Hepatocyte (in vitro differentiated cells): ENCODE measurements at regions not wholly inside any gene's neighbourhood (a gene's known extent, or its start where the extent isn't known, plus 50 kb on each side); places are given as distances from the start of the nearest gene placed in this dataset.

ENCODE experiments used
- DNase-seq: peaks from one replicate; pipeline ENCODE4 v3.0.0-alpha.2; 2016; ENCODE audit warnings: low spot score
- H2AFZ ChIP-seq: fragments of 200-600 bp; sonication (generic); 2 replicates; pipeline ENCODE4 v1.6.0; 2016; ENCODE audit warnings: antibody characterized with exemption, mild to moderate bottlenecking
- H3K27ac ChIP-seq: fragments of 200-600 bp; sonication (generic); 2 replicates; pipeline ENCODE4 v1.5.1; 2016; ENCODE audit warnings: mild to moderate bottlenecking
- H3K27me3 ChIP-seq: fragments of 200-600 bp; sonication (generic); 2 replicates; pipeline ENCODE4 v1.6.1; 2016
- H3K36me3 ChIP-seq: fragments of 200-600 bp; sonication (generic); replicated peaks from 2 replicates; pipeline ENCODE4 v1.5.1; 2016; ENCODE audit warnings: low read depth; ENCODE audit not compliant: insufficient read depth
- H3K4me1 ChIP-seq: fragments of 200-600 bp; sonication (generic); 2 replicates; pipeline ENCODE4 v1.5.1; 2016; ENCODE audit warnings: mild to moderate bottlenecking, moderate library complexity; ENCODE audit not compliant: insufficient read depth
- H3K4me2 ChIP-seq: fragments of 200-600 bp; sonication (generic); 2 replicates; pipeline ENCODE4 v1.6.0; 2016
- H3K4me3 ChIP-seq: fragments of 200-600 bp; sonication (generic); 2 replicates; pipeline ENCODE4 v1.5.1; 2016; ENCODE audit warnings: mild to moderate bottlenecking
- H3K79me2 ChIP-seq: fragments of 200-600 bp; sonication (generic); 2 replicates; pipeline ENCODE4 v1.6.0; 2017; ENCODE audit warnings: mild to moderate bottlenecking
- H3K9me2 ChIP-seq: fragments of 200-600 bp; sonication (generic); replicated peaks from 2 replicates; pipeline ENCODE4 v1.6.0; 2017; ENCODE audit warnings: mild to moderate bottlenecking; ENCODE audit not compliant: insufficient read depth
- H3K9me3 ChIP-seq: fragments of 200-600 bp; sonication (generic); 2 replicates; pipeline ENCODE4 v1.5.1; 2016; ENCODE audit warnings: low read depth, mild to moderate bottlenecking
- H4K20me1 ChIP-seq: fragments of 200-600 bp; sonication (generic); 2 replicates; pipeline ENCODE4 v1.6.0; 2016; ENCODE audit warnings: mild to moderate bottlenecking; ENCODE audit not compliant: insufficient read depth, poor library complexity, severe bottlenecking
- CTCF ChIP-seq: fragments of 200-600 bp; sonication (generic); IDR thresholded peaks from 2 replicates; pipeline ENCODE4 v1.5.1; 2016; ENCODE audit warnings: antibody characterized with exemption, mild to moderate bottlenecking; ENCODE audit not compliant: poor library complexity
- EZH2 ChIP-seq: fragments of 200-600 bp; sonication (generic); IDR thresholded peaks from 2 replicates; pipeline ENCODE4 v1.6.1; 2016; ENCODE audit warnings: antibody characterized with exemption, mild to moderate bottlenecking, borderline replicate concordance
- EZH2phosphoT487 ChIP-seq: fragments of 200-600 bp; sonication (generic); IDR thresholded peaks from one replicate; pipeline ENCODE4 v1.6.1; 2018; ENCODE audit warnings: antibody characterized with exemption, mild to moderate bottlenecking, low read depth, moderate library complexity; ENCODE audit not compliant: unreplicated experiment, severe bottlenecking
- WGBS: methylation state at CpG from one replicate; pipeline ENCODE4 v1.1.6; 2016; ENCODE audit warnings: low lambda C conversion rate; ENCODE audit errors: missing lambda C conversion rate; 5-methylcytosine and 5-hydroxymethylcytosine counted together

GRCh38 chr18:4807604-4808293 lies 352.6 kb upstream of the DLGAP1 start:
- H3K4me2 ChIP-seq, result no peak overlapping the region
- H3K4me3 ChIP-seq, result no peak overlapping the region
- no peaks in the 10 kb centered on the region for H3K9me2 ChIP-seq
- 96% methylated on average over 18 of the region's 18 CpGs for WGBS
- no peaks in the 10 kb centered on the region for H3K9me3 ChIP-seq
- H3K27me3 ChIP-seq, result no peaks in the 10 kb centered on the region
- no peak for DNase-seq
- H3K36me3 ChIP-seq, result no peaks in the 10 kb centered on the region
- no peaks in the 10 kb centered on the region for H4K20me1 ChIP-seq
- H3K79me2 ChIP-seq, result no peaks in the 10 kb centered on the region
- H3K4me1 ChIP-seq, result no peaks in the 10 kb centered on the region
- H2AFZ ChIP-seq, result no peak overlapping the region
- no peak for TF ChIP-seq CTCF
- TF ChIP-seq EZH2, result no peak
- H3K27ac ChIP-seq, result no peak overlapping the region

GRCh38 chr18:4806331-4806730 lies 351.2 kb upstream of the DLGAP1 start:
- 77% methylated on average over 1 of the region's 1 CpG for WGBS
- H3K79me2 ChIP-seq, result no peaks in the 10 kb centered on the region
- TF ChIP-seq EZH2 (no peak), CTCF (no peak), EZH2phosphoT487 (no peak)

GRCh38 chr18:4802296-4802695 lies 347.2 kb upstream of the DLGAP1 start:
- Histone ChIP-seq H4K20me1 (no peaks in the 10 kb centered on the region), H3K9me2 (no peaks in the 10 kb centered on the region), H2AFZ (no peak overlapping the region), H3K4me1 (no peaks in the 10 kb centered on the region), H3K4me3 (no peak overlapping the region), H3K27ac (no peak overlapping the region), H3K27me3 (no peaks in the 10 kb centered on the region), H3K9me3 (no peaks in the 10 kb centered on the region), H3K36me3 (no peaks in the 10 kb centered on the region), H3K4me2 (no peak overlapping the region), H3K79me2 (no peaks in the 10 kb centered on the region)
- 79% methylated on average over 2 of the region's 2 CpGs for WGBS
- no peak for DNase-seq
- TF ChIP-seq EZH2 (no peak), CTCF (no peak), EZH2phosphoT487 (no peak)

More at GRCh38 chr18:4806331-4806730, 351.2 kb upstream of the DLGAP1 start:
- Histone ChIP-seq H3K4me1 (no peaks in the 10 kb centered on the region), H3K9me3 (no peaks in the 10 kb centered on the region), H3K27ac (no peak overlapping the region), H4K20me1 (no peaks in the 10 kb centered on the region), H2AFZ (no peak overlapping the region), H3K27me3 (no peaks in the 10 kb centered on the region), H3K9me2 (no peaks in the 10 kb centered on the region), H3K36me3 (no peaks in the 10 kb centered on the region), H3K4me3 (no peak overlapping the region), H3K4me2 (no peak overlapping the region)
- DNase-seq, result no peak

GRCh38 chr18:4801151-4801550 lies 346.0 kb upstream of the DLGAP1 start:
- H3K27ac ChIP-seq, result no peak overlapping the region
- DNase-seq, result no peak
- H3K4me3 ChIP-seq, result no peak overlapping the region
- no peaks in the 10 kb centered on the region for H3K79me2 ChIP-seq
- H3K4me1 ChIP-seq, result no peaks in the 10 kb centered on the region
- no peaks in the 10 kb centered on the region for H4K20me1 ChIP-seq
- no peaks in the 10 kb centered on the region for H3K9me3 ChIP-seq
- H3K9me2 ChIP-seq, result no peaks in the 10 kb centered on the region
- H3K36me3 ChIP-seq, result no peaks in the 10 kb centered on the region
- no peak overlapping the region for H2AFZ ChIP-seq
- H3K4me2 ChIP-seq, result no peak overlapping the region
- WGBS, result 91% methylated on average over 2 of the region's 2 CpGs
- TF ChIP-seq CTCF, result no peak
- TF ChIP-seq EZH2phosphoT487, result no peak
- TF ChIP-seq EZH2, result no peak
- no peaks in the 10 kb centered on the region for H3K27me3 ChIP-seq
